ENCODE measurements at regions not wholly inside any gene's neighbourhood (a gene's known extent, or its start where the extent isn't known, plus 50 kb on each side); places are given as distances from the start of the nearest gene placed in this dataset.

- no peaks in the 10 kb centered on the region for H3K27me3 Mint-ChIP-seq (ENCODE audit: insufficient read depth, unreplicated experiment)
- no peaks in the 10 kb centered on the region for H3K9me3 ChIP-seq
- POLR2A ChIA-PET = no interaction called here
- H3K4me1 ChIP-seq = no peaks in the 10 kb centered on the region
- DNase-seq = peak in 1 of 2 experiments; percentile 17
- BruUV-seq (replicated peaks) = no TSS peak
- no peak overlapping the region for H3K4me3 ChIP-seq (ENCODE audit: low read depth, low read length)
- H3K27ac Mint-ChIP-seq (ENCODE audit: unreplicated experiment) = no peak overlapping the region
- no peaks in the 10 kb centered on the region for H3K36me3 Mint-ChIP-seq (ENCODE audit: insufficient read depth, unreplicated experiment)
- TF ChIP-seq CTCF (IDR thresholded peaks at IDR 0.05; ENCODE audit: insufficient read depth in 1 of 2, low read depth in 1 of 2, low read length in 1 of 2, severe bottlenecking in 1 of 2, unreplicated experiment in 1 of 2) = no peak
- CTCF ChIA-PET = no interaction called here
- no peaks in the 10 kb centered on the region for H3K27me3 ChIP-seq (replicated peaks; ENCODE audit: control insufficient read depth, insufficient read depth, low read length)
- H3K4me1 Mint-ChIP-seq (ENCODE audit: low read depth, unreplicated experiment) = no peaks in the 10 kb centered on the region
- intact Hi-C loops (cut with micrococcal nuclease; ENCODE audit: unreplicated experiment) = no loop called here
- H3K9me3 Mint-ChIP-seq (ENCODE audit: unreplicated experiment) = peaks cover 10% of the 10 kb centered on the region
- no peak overlapping the region for H3K4me3 Mint-ChIP-seq (ENCODE audit: unreplicated experiment)
- H3K36me3 ChIP-seq (ENCODE audit: control insufficient read depth, insufficient read depth, low read length) = no peaks in the 10 kb centered on the region
Measured at GRCh38 chr18:10009321-10010144, 95.7 kb downstream of the VAPA start.

DNA sequence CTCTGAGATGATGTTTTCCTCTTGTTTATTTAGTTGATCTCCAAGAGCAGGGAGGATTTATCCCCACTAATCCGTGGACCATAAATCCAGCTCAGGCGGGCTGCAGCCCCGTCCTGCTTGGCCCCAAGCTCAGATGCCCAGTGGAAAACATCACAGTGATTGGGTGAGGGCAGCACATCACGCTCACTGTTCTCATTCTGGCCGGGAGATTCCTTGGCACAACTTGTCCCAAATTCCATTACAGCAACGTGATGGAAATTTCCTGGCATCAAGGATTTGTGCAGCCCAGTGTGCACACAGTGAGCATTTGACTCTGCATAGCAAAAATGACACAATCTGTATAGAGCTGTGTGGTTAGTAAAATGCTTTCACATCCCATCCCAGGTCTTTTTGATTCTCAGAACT lies 96.8 kb downstream of the VAPA start:
- H3K4me1 Mint-ChIP-seq (ENCODE audit: low read depth, unreplicated experiment) = peaks cover 7% of the 10 kb centered on the region
- peak in 1 of 2 experiments; percentile 16 for DNase-seq
- H3K9me3 ChIP-seq = no peaks in the 10 kb centered on the region
- no peaks in the 10 kb centered on the region for H3K27me3 Mint-ChIP-seq (ENCODE audit: insufficient read depth, unreplicated experiment)
- no peak overlapping the region for H3K27ac Mint-ChIP-seq (ENCODE audit: unreplicated experiment)
- H3K27me3 ChIP-seq (replicated peaks; ENCODE audit: control insufficient read depth, insufficient read depth, low read length) = no peaks in the 10 kb centered on the region
- H3K4me3 ChIP-seq (ENCODE audit: low read depth, low read length) = no peak overlapping the region
- no peak for TF ChIP-seq CTCF (IDR thresholded peaks at IDR 0.05; ENCODE audit: insufficient read depth in 1 of 2, low read depth in 1 of 2, low read length in 1 of 2, severe bottlenecking in 1 of 2, unreplicated experiment in 1 of 2)
- POLR2A ChIA-PET = no interaction called here
- H3K36me3 ChIP-seq (ENCODE audit: control insufficient read depth, insufficient read depth, low read length) = no peaks in the 10 kb centered on the region
- 0 out of 2 replicates have a peak, but pooled peaks cover 4% of the 10 kb centered on the region for H3K4me1 ChIP-seq
- BruUV-seq (replicated peaks) = no TSS peak
- peaks cover 10% of the 10 kb centered on the region for H3K9me3 Mint-ChIP-seq (ENCODE audit: unreplicated experiment)
- H3K36me3 Mint-ChIP-seq (ENCODE audit: insufficient read depth, unreplicated experiment) = no peaks in the 10 kb centered on the region
- H3K4me3 Mint-ChIP-seq (ENCODE audit: unreplicated experiment) = no peak overlapping the region
- CTCF ChIA-PET = no interaction called here
- intact Hi-C loops (cut with micrococcal nuclease; ENCODE audit: unreplicated experiment) = no loop called here

DNA sequence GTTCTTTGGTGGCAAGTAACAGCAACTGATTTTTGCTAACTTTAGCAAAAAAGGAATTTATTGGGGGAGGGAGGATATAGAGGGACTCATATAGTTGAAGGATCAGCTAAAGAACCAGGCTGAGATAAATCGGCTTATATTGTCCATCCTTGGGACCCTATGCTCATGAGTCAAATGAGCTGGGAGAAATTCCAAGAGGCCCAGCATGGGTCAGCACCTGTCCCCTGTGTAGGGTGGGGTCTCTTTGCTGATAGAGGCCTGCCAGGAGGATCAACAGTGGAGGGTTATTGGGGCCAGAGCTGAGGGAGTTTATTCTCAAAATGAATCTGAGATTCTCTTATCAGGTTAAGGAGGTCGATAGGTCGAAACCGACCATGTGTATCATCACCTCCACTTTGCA lies 97.2 kb downstream of the VAPA start:
- BruUV-seq (replicated peaks) = no TSS peak
- no peaks in the 10 kb centered on the region for H3K27me3 Mint-ChIP-seq (ENCODE audit: insufficient read depth, unreplicated experiment)
- no peaks in the 10 kb centered on the region for H3K36me3 ChIP-seq (ENCODE audit: control insufficient read depth, insufficient read depth, low read length)
- no peak overlapping the region for H3K4me3 ChIP-seq (ENCODE audit: low read depth, low read length)
- ChIA-PET CTCF (no interaction called here), POLR2A (no interaction called here)
- H3K36me3 Mint-ChIP-seq (ENCODE audit: insufficient read depth, unreplicated experiment) = no peaks in the 10 kb centered on the region
- H3K4me1 ChIP-seq = peaks cover 9% of the 10 kb centered on the region; the same call in 1 of the 2 replicates
- TF ChIP-seq CTCF (IDR thresholded peaks at IDR 0.05; ENCODE audit: insufficient read depth in 1 of 2, low read depth in 1 of 2, low read length in 1 of 2, severe bottlenecking in 1 of 2, unreplicated experiment in 1 of 2) = no peak
- peaks cover 10% of the 10 kb centered on the region for H3K9me3 Mint-ChIP-seq (ENCODE audit: unreplicated experiment)
- intact Hi-C loops (cut with micrococcal nuclease; ENCODE audit: unreplicated experiment) = no loop called here
- no peaks in the 10 kb centered on the region for H3K27me3 ChIP-seq (replicated peaks; ENCODE audit: control insufficient read depth, insufficient read depth, low read length)
- no peak overlapping the region for H3K27ac Mint-ChIP-seq (ENCODE audit: unreplicated experiment)
- H3K9me3 ChIP-seq = no peaks in the 10 kb centered on the region
- peaks cover 12% of the 10 kb centered on the region for H3K4me1 Mint-ChIP-seq (ENCODE audit: low read depth, unreplicated experiment)
- no peak overlapping the region for H3K4me3 Mint-ChIP-seq (ENCODE audit: unreplicated experiment)
- DNase-seq = peak in 1 of 2 experiments; percentile 14
